Dendritic cell treated with granulocyte-macrophage colony-stimulating factor and Interleukin-4, amounts not matched to agents 40 ng/mL and 50 ng/mL, for 4 days (primary cell): ENCODE measurements at regions not wholly inside any gene's neighbourhood (a gene's known extent, or its start where the extent isn't known, plus 50 kb on each side); places are given as distances from the start of the nearest gene placed in this dataset.

Experiments
- H3K27ac Mint-ChIP-seq: one replicate; pipeline ENCODE4 v1.8.0; 2022; ENCODE audit warnings: mild to moderate bottlenecking, mixed read lengths
- H3K27me3 Mint-ChIP-seq: one replicate; pipeline ENCODE4 v1.8.0; 2022; ENCODE audit warnings: mild to moderate bottlenecking, mixed read lengths
- H3K36me3 Mint-ChIP-seq: one replicate; pipeline ENCODE4 v1.8.0; 2022; ENCODE audit warnings: low read depth, mixed read lengths
- H3K4me1 Mint-ChIP-seq: one replicate; pipeline ENCODE4 v1.8.0; 2022; ENCODE audit warnings: low read depth, mixed read lengths
- H3K4me3 Mint-ChIP-seq: one replicate; pipeline ENCODE4 v1.8.0; 2022; ENCODE audit warnings: mild to moderate bottlenecking, moderate library complexity, mixed read lengths
- H3K9me3 Mint-ChIP-seq: one replicate; pipeline ENCODE4 v1.8.0; 2022; ENCODE audit warnings: mixed read lengths
- intact Hi-C: fragments of 100-400 bp; cut with micrococcal nuclease; formaldehyde crosslinking; loops from one replicate; pipeline ENCODE4 v1.15.0; 2022

DNA sequence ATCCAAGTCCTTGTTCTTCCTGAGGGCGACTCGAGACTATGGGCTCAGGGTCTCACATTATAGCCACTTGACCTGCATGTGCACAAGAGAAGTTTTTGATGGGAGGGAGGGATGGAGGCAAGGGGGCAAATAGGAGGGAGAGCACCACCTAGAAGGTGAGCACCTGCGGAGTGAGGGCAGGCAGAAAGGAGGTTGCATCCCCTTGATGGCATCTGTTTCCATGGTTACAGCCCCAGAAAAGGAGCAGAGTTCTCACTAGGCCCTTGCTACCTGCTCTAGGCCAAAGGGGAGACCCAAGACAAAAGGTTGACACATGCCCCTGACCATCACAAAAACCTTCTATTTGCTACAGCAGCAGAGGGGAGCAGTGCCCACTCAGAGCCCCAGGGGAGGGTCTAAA, 131.5 kb upstream of the SERTAD2 start:
- Mint-ChIP-seq H3K36me3 (no peaks in the 10 kb centered on the region), H3K27me3 (no peaks in the 10 kb centered on the region), H3K4me1 (peaks cover 31% of the 10 kb centered on the region), H3K4me3 (no peak overlapping the region), H3K9me3 (no peaks in the 10 kb centered on the region), H3K27ac (no peak overlapping the region)
- intact Hi-C loops: no loop called here

DNA sequence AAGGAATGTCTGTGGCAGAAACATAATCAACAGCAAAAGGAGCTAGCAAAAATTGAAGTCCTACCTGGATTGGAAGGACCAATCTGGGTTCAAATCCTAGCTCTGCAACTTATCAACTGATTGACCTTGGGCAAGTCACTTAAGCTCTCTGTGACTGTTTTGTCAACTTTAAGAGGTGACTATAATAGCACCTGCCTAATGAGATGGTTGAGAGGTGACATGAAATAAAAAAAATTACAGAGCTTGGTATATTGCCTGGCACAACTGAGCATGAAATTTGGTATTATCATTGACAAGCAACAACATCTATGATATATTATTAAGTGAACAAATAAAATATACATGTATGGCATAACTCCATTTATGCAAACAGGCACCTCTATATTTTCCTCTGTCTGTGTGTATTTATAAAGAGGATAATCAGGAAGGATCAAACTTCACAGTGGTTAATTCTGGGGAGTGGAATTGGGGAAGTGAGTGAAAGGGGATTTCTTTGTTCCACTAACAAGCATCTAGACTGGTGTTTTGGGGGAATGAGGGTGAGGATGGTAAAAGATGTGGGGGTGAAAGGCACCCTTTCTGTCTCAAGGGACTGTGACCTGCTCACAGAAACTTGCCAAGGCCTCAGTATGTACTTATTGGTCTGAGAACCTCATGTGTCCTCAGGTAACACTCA, 132.8 kb upstream of the SERTAD2 start:
- Mint-ChIP-seq H3K36me3 (no peaks in the 10 kb centered on the region), H3K27ac (no peak overlapping the region), H3K4me3 (no peak overlapping the region), H3K27me3 (no peaks in the 10 kb centered on the region), H3K4me1 (peaks cover 29% of the 10 kb centered on the region), H3K9me3 (no peaks in the 10 kb centered on the region)
- intact Hi-C loops: no loop called here

DNA sequence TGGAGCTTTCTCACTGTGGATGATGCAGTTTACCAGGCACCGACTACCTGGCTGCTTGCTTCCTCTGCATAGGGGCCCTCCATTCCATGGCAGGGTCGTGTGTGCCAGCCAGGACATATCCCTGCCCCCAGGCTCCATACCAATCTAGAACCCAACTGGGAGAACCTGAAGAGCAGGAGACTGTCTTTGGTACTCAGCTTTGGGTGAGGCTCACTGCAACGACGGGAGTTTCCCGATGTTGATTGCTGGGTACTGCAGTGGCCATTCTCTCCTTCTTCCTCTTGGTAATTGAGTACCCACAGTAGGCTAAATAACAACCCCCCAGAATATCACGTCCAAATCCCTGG, 133.3 kb upstream of the SERTAD2 start:
- Mint-ChIP-seq H3K27ac (no peak overlapping the region), H3K27me3 (no peaks in the 10 kb centered on the region), H3K9me3 (no peaks in the 10 kb centered on the region), H3K36me3 (no peaks in the 10 kb centered on the region), H3K4me3 (no peak overlapping the region), H3K4me1 (peaks cover 29% of the 10 kb centered on the region)
- intact Hi-C loops: no loop called here

DNA sequence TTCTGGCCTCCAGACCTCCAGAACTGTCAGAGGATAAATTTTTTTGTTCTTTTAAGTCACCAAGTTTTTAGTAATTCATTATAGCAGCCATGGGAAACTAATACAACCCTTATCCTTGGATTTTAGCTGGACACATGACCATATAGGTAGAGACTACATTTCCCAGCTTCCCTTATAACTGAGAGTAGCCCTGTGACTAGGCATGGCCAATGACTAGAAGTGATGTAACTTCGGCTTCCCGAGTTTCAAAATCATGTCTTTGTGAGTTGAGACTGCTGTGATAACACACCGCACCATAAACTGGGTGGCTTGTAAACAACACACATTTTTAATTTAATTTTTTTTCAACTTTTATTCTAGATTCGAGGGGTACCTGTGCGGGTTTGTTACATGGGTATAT, 134.0 kb upstream of the SERTAD2 start:
- Mint-ChIP-seq H3K36me3 (no peaks in the 10 kb centered on the region), H3K9me3 (no peaks in the 10 kb centered on the region), H3K4me3 (no peak overlapping the region), H3K4me1 (peaks cover 29% of the 10 kb centered on the region), H3K27ac (no peak overlapping the region), H3K27me3 (no peaks in the 10 kb centered on the region)
- intact Hi-C loops: no loop called here

DNA sequence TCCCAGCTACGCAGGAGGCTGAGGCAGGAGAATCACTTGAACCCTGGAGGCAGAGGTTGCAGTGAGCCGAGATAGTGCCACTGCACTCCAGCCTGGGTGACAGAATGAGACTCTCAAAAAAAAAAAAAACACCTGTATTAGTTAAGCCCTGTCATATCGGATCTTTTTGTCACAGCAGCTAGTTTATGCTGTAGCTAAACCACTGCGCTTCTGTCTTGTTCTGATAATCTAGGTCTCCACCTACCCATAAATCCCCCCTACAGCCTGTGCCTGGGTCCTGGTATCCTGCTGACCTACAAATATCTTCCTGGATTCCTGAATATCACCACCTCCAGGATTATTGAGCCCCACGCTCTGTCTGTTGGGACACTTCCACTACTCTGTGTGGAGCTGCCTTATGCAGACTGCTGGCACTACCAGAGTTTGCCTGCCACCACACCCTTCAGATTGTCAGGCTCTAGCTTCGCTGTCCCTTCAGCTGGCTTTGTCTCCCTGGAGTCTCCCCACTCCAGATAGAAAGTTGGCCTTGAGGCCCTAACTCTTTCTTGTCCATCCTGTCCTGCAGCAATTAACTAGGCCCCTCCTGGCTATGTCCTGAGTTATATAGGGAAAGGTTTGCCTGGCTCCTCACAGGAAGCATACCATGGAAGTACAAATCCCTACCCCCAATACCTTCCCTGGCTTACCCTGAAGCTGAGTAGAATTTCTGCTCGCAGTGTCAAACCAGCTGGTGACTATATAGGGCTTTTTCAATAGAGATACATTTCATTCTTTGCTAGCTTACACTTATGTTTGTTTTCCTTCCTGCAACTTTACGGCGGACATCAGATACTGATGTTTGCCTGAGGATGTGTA, 136.0 kb upstream of the SERTAD2 start:
- intact Hi-C loops: no loop called here
- Mint-ChIP-seq H3K27me3 (no peaks in the 10 kb centered on the region), H3K4me1 (peaks cover 12% of the 10 kb centered on the region), H3K36me3 (no peaks in the 10 kb centered on the region), H3K4me3 (no peak overlapping the region), H3K9me3 (no peaks in the 10 kb centered on the region), H3K27ac (no peak overlapping the region)

DNA sequence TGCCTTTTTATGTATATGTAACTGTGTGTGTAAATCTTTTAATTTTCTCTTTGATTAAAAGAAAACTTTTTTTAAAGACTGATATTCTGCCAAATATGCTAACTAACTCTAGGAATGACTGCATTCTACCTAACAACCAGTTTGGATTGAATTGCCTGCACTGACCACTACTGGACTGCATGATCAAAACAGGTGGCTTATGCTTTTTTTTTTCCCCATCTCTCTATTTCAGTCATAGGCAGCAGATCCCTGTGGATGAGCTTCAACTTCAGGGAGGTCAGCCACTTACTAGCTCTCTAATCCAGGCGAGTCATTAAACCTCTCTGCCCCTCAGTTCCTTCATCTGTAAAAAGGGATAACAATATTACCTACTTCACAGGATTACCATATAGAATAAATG, 138.6 kb upstream of the SERTAD2 start:
- Mint-ChIP-seq H3K27me3 (no peaks in the 10 kb centered on the region), H3K9me3 (no peaks in the 10 kb centered on the region), H3K4me1 (peaks cover 3% of the 10 kb centered on the region), H3K36me3 (no peaks in the 10 kb centered on the region), H3K27ac (no peak overlapping the region), H3K4me3 (no peak overlapping the region)
- intact Hi-C loops: no loop called here

DNA sequence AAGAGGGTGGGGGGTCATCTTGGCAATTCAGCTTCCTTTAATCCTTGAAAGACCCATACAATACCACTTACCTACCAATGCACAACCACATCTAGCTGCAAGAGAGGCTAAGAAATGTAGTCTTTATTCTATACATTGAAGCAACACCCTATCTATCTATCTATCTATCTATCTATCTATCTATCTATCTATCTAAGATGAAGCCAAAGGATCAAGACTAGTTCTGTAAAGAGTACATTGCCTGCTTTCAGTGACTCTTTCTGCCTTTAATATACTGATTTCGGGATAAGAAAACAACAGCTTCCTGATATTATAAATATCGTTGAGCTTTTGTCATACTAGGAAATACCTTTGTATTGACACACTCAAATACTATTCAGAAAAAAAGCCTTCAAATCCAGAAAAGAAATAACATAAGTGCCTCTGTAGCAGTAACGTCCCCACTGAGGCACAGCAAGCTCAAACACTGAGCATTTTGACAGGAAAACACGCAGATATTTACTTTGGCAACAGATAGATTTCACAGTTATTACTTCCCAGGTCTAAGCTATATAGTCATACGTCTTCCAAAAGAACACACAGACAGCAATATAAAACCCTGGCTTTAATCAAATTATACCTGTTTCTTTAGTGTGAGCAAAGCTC, 139.4 kb upstream of the SERTAD2 start:
- Mint-ChIP-seq H3K36me3 (no peaks in the 10 kb centered on the region), H3K4me3 (no peak overlapping the region), H3K27me3 (no peaks in the 10 kb centered on the region), H3K9me3 (no peaks in the 10 kb centered on the region), H3K27ac (no peak overlapping the region), H3K4me1 (no peaks in the 10 kb centered on the region)
- intact Hi-C loops: no loop called here

DNA sequence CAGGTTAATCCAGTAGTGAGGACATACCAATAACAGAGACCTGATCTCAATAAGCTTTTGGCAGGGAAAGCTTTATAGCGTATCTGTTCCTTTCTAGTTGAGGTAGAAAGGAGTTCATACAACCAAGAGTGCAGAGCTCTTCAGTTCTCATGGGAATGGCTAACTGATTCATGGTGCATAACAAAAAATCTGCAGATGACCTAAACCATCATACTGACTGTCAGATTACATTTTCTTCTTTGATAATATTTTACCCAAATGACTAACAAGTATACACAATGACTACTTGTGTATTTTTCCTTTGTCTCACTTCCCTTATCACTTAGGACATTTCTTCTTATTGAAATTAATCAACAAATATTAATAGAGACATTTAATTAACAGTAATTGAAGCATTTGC, 140.0 kb upstream of the SERTAD2 start:
- intact Hi-C loops: no loop called here
- Mint-ChIP-seq H3K4me1 (no peaks in the 10 kb centered on the region), H3K36me3 (no peaks in the 10 kb centered on the region)

DNA sequence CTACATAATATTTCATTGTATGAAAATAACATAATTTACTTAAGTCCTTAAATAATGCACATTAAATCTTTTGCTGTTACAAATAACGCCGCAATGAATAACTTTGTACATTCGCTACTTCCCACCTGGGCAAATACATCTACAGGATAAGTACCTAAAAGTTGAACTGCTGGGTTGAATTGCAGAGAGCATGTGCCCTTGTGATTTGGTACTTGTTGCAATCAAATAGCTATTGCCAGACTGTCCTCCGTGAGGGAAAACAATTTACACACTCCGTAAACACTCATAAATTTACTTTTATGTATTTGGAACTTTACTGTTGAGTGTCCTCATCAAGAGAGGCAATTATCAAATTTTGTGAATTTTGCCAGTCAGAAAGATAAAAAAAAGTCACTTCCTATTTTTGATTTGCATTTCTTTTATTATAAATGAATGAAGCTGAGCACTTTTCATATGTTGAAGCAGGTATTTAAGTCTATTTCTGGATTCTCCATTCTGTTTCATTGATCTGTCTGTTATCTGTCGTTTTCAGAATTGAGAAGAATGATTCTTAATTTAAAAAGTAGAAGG, 140.8 kb upstream of the SERTAD2 start:
- Mint-ChIP-seq H3K4me3 (no peak overlapping the region), H3K4me1 (no peaks in the 10 kb centered on the region), H3K36me3 (no peaks in the 10 kb centered on the region), H3K27me3 (no peaks in the 10 kb centered on the region), H3K27ac (no peak overlapping the region), H3K9me3 (no peaks in the 10 kb centered on the region)
- intact Hi-C loops: no loop called here

More for the DNA sequence above, 140.0 kb upstream of the SERTAD2 start:
- no peaks in the 10 kb centered on the region for H3K27me3 Mint-ChIP-seq
- no peaks in the 10 kb centered on the region for H3K9me3 Mint-ChIP-seq
- no peak overlapping the region for H3K27ac Mint-ChIP-seq
- no peak overlapping the region for H3K4me3 Mint-ChIP-seq

DNA sequence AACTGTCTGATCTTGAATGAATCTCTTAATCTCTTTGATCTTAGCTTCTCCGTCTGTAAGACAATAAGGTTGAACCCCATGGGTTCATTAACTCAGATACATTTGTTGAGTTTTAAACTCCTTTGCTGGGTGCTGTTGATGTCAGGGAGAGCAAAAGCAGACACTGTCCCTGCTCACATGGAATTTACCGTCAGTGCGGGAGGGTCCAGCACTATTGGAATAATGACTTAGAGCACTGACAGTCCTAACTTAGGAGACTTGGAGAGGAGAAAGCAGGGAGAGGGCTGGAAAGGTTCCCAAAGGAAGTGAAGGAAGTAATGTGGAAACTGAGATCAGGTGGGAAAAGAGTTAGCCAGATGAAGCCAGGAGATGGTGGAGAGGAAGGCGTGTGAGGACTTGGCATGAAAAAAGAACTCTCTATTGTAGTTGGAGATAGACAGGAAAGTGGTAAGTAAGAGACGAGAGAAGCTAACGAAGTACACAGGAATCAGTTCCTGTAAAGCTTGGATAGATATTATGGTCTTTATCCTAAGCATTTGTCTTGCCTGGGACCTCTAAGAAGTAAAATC, 141.4 kb upstream of the SERTAD2 start:
- Mint-ChIP-seq H3K27me3 (no peaks in the 10 kb centered on the region), H3K36me3 (no peaks in the 10 kb centered on the region), H3K4me1 (no peaks in the 10 kb centered on the region), H3K9me3 (no peaks in the 10 kb centered on the region), H3K4me3 (no peak overlapping the region), H3K27ac (no peak overlapping the region)
- intact Hi-C loops: no loop called here

DNA sequence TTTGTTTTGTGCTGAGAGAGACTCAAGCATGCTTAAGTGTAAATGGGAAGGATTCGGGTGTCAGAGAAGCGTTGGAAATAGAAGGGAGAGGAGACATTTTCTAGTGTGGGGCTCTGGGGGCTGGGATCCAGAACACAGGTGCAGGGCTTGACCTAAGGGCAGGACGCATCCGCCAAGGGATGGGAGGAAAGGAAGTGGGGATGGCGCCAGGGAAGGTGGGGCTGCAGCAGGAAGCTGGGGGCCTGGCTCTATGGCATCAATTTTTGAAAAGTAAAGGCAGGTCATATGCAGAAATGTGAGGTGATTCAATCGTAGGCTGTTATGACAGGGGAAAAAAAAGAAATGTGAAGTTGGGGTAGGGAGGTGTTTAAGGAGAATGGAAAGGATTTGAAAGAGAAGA, 143.2 kb upstream of the SERTAD2 start:
- Mint-ChIP-seq H3K27me3 (no peaks in the 10 kb centered on the region), H3K36me3 (no peaks in the 10 kb centered on the region), H3K9me3 (no peaks in the 10 kb centered on the region), H3K4me1 (no peaks in the 10 kb centered on the region), H3K27ac (no peak overlapping the region), H3K4me3 (no peak overlapping the region)
- intact Hi-C loops: no loop called here

DNA sequence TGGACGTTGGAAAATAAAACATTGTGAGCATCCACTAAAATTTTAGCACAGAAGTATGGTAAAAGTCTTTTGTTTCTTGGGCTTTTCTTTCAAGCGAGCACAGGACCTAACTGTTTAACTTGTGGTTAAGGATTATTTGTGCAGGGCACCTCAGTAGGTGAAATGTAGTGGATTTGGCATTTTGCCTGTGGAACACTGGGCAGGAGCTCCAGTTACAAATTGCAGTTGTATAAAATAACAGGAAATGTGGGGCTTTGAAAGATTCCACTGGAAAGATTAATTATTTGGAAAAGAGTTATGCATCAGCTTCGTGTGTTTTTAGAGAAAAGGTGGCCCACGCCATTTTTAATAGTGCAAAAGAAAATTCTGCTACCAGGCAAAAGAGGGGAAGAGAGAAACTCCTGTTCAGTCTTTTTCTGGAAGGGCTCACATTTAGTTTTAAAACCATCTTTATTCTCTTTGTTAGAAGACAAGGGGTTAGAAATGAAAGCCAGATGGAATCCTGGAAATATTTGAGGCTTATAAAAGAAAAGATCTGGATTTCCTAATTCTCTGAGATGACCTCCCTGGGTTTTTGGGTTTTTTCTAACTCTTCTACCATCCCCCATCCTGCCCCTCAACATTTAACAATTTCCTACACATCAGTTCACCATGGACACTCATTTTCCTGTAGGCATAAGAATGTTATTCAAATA, 144.3 kb upstream of the SERTAD2 start:
- no peaks in the 10 kb centered on the region for H3K9me3 Mint-ChIP-seq
- H3K36me3 Mint-ChIP-seq: no peaks in the 10 kb centered on the region
- no peak overlapping the region for H3K4me3 Mint-ChIP-seq
- intact Hi-C loops: no loop called here
- H3K4me1 Mint-ChIP-seq: peaks cover 5% of the 10 kb centered on the region
- no peak overlapping the region for H3K27ac Mint-ChIP-seq
- no peaks in the 10 kb centered on the region for H3K27me3 Mint-ChIP-seq

DNA sequence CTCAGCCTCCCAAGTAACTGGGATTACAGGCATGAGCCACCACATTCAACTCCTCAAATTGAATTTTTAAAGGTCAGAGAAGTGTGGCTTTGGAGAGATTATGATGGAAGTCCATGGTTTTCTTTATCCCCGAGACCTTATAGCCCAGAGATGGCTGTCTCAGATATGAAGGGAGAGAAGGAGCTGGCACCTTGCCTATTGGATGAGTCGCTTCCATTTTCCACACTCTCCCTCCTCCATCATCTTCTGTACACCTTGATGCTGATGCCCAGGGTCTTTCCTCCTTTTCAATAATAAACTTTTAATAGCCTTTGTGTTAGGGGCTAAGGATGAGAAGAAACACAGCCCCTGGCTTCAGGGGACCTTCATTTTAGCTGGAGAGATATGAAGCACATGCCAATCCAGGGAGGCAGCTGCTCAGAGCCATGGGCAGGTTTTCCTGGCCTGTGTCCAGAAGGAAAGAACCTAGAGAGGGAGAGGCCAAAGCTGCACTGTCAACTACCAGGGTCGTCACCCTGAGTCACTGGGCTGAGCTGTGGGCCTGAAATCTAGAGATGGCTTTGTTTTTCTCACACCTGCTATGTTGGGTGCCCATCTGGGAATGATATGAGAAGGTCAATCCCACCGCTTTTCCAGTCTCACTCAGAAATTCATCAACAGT, 146.0 kb upstream of the SERTAD2 start:
- intact Hi-C loops: no loop called here
- Mint-ChIP-seq H3K27ac (no peak overlapping the region), H3K36me3 (no peaks in the 10 kb centered on the region), H3K4me3 (no peak overlapping the region), H3K27me3 (no peaks in the 10 kb centered on the region), H3K4me1 (peaks cover 5% of the 10 kb centered on the region), H3K9me3 (no peaks in the 10 kb centered on the region)
